ENCODE measurements at regions not wholly inside any gene's neighbourhood (a gene's known extent, or its start where the extent isn't known, plus 50 kb on each side); places are given as distances from the start of the nearest gene placed in this dataset.

DNA sequence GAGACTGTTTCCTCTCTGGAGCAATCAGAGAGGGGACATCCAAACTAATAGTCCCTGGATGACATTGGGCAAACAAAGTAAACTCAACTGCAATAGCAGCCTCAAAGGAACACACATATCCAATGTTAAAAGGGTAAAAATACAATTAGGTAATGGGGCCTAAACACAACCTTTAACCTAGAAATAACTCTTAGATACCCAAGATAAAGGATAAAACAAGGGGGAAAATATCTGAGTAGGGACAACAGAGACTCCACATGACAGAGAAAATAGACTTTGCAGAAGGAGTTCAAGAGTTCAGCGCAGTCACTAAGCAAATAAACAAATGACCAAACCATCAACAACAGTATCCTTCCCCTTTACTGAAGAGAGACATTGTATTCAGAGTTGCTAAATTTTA is 149.3 kb downstream of the FBXO4 start:
- TF ChIP-seq CTCF (IDR thresholded peaks at IDR 0.05) = no peak
- no peak for TF ChIP-seq POLR2A (IDR thresholded peaks at IDR 0.05)

All from uterus (tissue), 2 donors.